ENCODE measurements at regions not wholly inside any gene's neighbourhood (a gene's known extent, or its start where the extent isn't known, plus 50 kb on each side); places are given as distances from the start of the nearest gene placed in this dataset.

DNA sequence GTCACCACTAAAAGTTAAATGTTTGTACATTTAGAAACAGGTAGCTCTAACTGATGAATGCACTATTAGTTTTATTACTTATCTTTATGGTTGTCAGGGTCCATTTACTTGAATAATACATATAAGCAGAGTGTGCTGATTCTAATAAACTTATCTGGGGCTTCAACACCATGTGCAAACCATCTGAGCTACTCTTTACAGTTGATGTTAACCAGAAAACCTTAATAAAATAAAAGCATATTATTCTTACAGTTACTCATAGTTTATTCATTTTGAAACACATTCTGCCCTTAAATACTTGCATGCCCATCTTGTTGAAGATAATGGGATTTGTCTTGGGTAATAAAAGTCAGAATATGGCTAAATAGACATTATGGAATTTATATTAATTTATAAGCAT is 1042.2 kb downstream of the EPHA7 start:
- TF ChIP-seq, protein P1, sequence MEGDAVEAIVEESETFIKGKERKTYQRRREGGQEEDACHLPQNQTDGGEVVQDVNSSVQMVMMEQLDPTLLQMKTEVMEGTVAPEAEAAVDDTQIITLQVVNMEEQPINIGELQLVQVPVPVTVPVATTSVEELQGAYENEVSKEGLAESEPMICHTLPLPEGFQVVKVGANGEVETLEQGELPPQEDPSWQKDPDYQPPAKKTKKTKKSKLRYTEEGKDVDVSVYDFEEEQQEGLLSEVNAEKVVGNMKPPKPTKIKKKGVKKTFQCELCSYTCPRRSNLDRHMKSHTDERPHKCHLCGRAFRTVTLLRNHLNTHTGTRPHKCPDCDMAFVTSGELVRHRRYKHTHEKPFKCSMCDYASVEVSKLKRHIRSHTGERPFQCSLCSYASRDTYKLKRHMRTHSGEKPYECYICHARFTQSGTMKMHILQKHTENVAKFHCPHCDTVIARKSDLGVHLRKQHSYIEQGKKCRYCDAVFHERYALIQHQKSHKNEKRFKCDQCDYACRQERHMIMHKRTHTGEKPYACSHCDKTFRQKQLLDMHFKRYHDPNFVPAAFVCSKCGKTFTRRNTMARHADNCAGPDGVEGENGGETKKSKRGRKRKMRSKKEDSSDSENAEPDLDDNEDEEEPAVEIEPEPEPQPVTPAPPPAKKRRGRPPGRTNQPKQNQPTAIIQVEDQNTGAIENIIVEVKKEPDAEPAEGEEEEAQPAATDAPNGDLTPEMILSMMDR (conservative IDR thresholded peaks at IDR 0.05 in 1 of 2, IDR thresholded peaks at IDR 0.05 in 1 of 2; ENCODE audit: low read depth in 1 of 2, low read length in 2 of 2) = no peak
- no peak for TF ChIP-seq EZH2 (IDR thresholded peaks at IDR 0.05; ENCODE audit: low read length, missing control alignments)

Data from fibroblast of lung (primary cell).